IPS-15b (cell line): ENCODE measurements at regions not wholly inside any gene's neighbourhood (a gene's known extent, or its start where the extent isn't known, plus 50 kb on each side); places are given as distances from the start of the nearest gene placed in this dataset.

ENCODE experiments used
- H3K27me3 ChIP-seq: one replicate; pipeline ENCODE4 v1.6.1; 2013; ENCODE audit warnings: low read length; ENCODE audit not compliant: control insufficient read depth, insufficient read depth
- H3K36me3 ChIP-seq: one replicate; pipeline ENCODE4 v1.6.1; 2013; ENCODE audit warnings: low read length; ENCODE audit not compliant: control insufficient read depth, insufficient read depth
- H3K4me1 ChIP-seq: one replicate; pipeline ENCODE4 v1.6.1; 2013; ENCODE audit warnings: mild to moderate bottlenecking, low read length; ENCODE audit not compliant: control insufficient read depth, insufficient read depth
- H3K4me3 ChIP-seq: one replicate; pipeline ENCODE4 v1.5.1; 2013; ENCODE audit warnings: low read depth, low read length
- H3K9ac ChIP-seq: one replicate; pipeline ENCODE4 v1.6.1; 2013; ENCODE audit warnings: low read depth, mild to moderate bottlenecking, low read length
- H3K9me3 ChIP-seq: one replicate; pipeline ENCODE4 v1.6.1; 2013; ENCODE audit warnings: mild to moderate bottlenecking, low read length; ENCODE audit not compliant: control insufficient read depth, insufficient read depth

GRCh38 chr11:42576318-42576717 is 735.5 kb upstream of the API5 start:
- no peak overlapping the region for H3K4me3 ChIP-seq
- H3K9ac ChIP-seq = no peak overlapping the region
- no peaks in the 10 kb centered on the region for H3K9me3 ChIP-seq
- H3K4me1 ChIP-seq = no peaks in the 10 kb centered on the region
- H3K36me3 ChIP-seq = no peaks in the 10 kb centered on the region
- no peaks in the 10 kb centered on the region for H3K27me3 ChIP-seq

- Histone ChIP-seq H3K4me1 (no peaks in the 10 kb centered on the region), H3K4me3 (no peak overlapping the region), H3K9ac (no peak overlapping the region), H3K9me3 (no peaks in the 10 kb centered on the region), H3K27me3 (no peaks in the 10 kb centered on the region), H3K36me3 (no peaks in the 10 kb centered on the region)
Observed at GRCh38 chr11:42589286-42589685, 722.5 kb upstream of the API5 start.

- no peak overlapping the region for H3K9ac ChIP-seq
- peaks cover 5% of the 10 kb centered on the region for H3K27me3 ChIP-seq
- H3K36me3 ChIP-seq = no peaks in the 10 kb centered on the region
Observed at GRCh38 chr11:42591841-42592240, 720.0 kb upstream of the API5 start.

GRCh38 chr11:42593441-42593840 is 718.4 kb upstream of the API5 start:
- no peak overlapping the region for H3K4me3 ChIP-seq
- no peaks in the 10 kb centered on the region for H3K9me3 ChIP-seq
- H3K4me1 ChIP-seq = peaks cover 21% of the 10 kb centered on the region
- H3K36me3 ChIP-seq = no peaks in the 10 kb centered on the region
- no peak overlapping the region for H3K9ac ChIP-seq
- H3K27me3 ChIP-seq = peaks cover 5% of the 10 kb centered on the region

More at GRCh38 chr11:42591841-42592240, 720.0 kb upstream of the API5 start:
- Histone ChIP-seq H3K4me1 (peaks cover 16% of the 10 kb centered on the region), H3K9me3 (no peaks in the 10 kb centered on the region), H3K4me3 (no peak overlapping the region)

GRCh38 chr11:42595876-42596275 is 715.9 kb upstream of the API5 start:
- Histone ChIP-seq H3K27me3 (peaks cover 5% of the 10 kb centered on the region), H3K9me3 (no peaks in the 10 kb centered on the region), H3K4me3 (no peak overlapping the region), H3K36me3 (no peaks in the 10 kb centered on the region), H3K9ac (no peak overlapping the region), H3K4me1 (peaks cover 22% of the 10 kb centered on the region)

GRCh38 chr11:42596576-42597145 is 715.1 kb upstream of the API5 start:
- H3K27me3 ChIP-seq = peaks cover 5% of the 10 kb centered on the region
- H3K9ac ChIP-seq = no peak overlapping the region
- peaks cover 22% of the 10 kb centered on the region for H3K4me1 ChIP-seq
- H3K4me3 ChIP-seq = no peak overlapping the region
- no peaks in the 10 kb centered on the region for H3K36me3 ChIP-seq
- H3K9me3 ChIP-seq = no peaks in the 10 kb centered on the region

- Histone ChIP-seq H3K9me3 (no peaks in the 10 kb centered on the region), H3K4me1 (peaks cover 22% of the 10 kb centered on the region), H3K4me3 (no peak overlapping the region), H3K27me3 (peaks cover 5% of the 10 kb centered on the region), H3K36me3 (no peaks in the 10 kb centered on the region), H3K9ac (no peak overlapping the region)
Observed at GRCh38 chr11:42598341-42598740, 713.5 kb upstream of the API5 start.

GRCh38 chr11:42620796-42621195 is 691.0 kb upstream of the API5 start:
- no peaks in the 10 kb centered on the region for H3K9me3 ChIP-seq
- no peak overlapping the region for H3K9ac ChIP-seq
- H3K4me1 ChIP-seq = peaks cover 2% of the 10 kb centered on the region
- H3K36me3 ChIP-seq = no peaks in the 10 kb centered on the region
- H3K4me3 ChIP-seq = no peak overlapping the region
- no peaks in the 10 kb centered on the region for H3K27me3 ChIP-seq

GRCh38 chr11:42625757-42626665 is 685.8 kb upstream of the API5 start:
- no peak overlapping the region for H3K4me3 ChIP-seq
- H3K9me3 ChIP-seq = no peaks in the 10 kb centered on the region
- peaks cover 2% of the 10 kb centered on the region for H3K4me1 ChIP-seq
- no peak overlapping the region for H3K9ac ChIP-seq
- H3K27me3 ChIP-seq = no peaks in the 10 kb centered on the region
- no peaks in the 10 kb centered on the region for H3K36me3 ChIP-seq

GRCh38 chr11:42631220-42631843 is 680.5 kb upstream of the API5 start:
- Histone ChIP-seq H3K36me3 (no peaks in the 10 kb centered on the region), H3K4me1 (no peaks in the 10 kb centered on the region), H3K9ac (no peak overlapping the region), H3K9me3 (no peaks in the 10 kb centered on the region), H3K4me3 (no peak overlapping the region), H3K27me3 (no peaks in the 10 kb centered on the region)

- Histone ChIP-seq H3K4me3 (no peak overlapping the region), H3K4me1 (no peaks in the 10 kb centered on the region), H3K27me3 (peaks cover 2% of the 10 kb centered on the region), H3K9me3 (no peaks in the 10 kb centered on the region), H3K9ac (no peak overlapping the region), H3K36me3 (no peaks in the 10 kb centered on the region)
Observed at GRCh38 chr11:42646959-42647358, 664.8 kb upstream of the API5 start.

GRCh38 chr11:42647993-42648392 is 663.8 kb upstream of the API5 start:
- no peak overlapping the region for H3K4me3 ChIP-seq
- no peaks in the 10 kb centered on the region for H3K9me3 ChIP-seq
- no peaks in the 10 kb centered on the region for H3K36me3 ChIP-seq
- no peaks in the 10 kb centered on the region for H3K4me1 ChIP-seq
- no peak overlapping the region for H3K9ac ChIP-seq
- peaks cover 2% of the 10 kb centered on the region for H3K27me3 ChIP-seq
